ENCODE measurements at regions not wholly inside any gene's neighbourhood (a gene's known extent, or its start where the extent isn't known, plus 50 kb on each side); places are given as distances from the start of the nearest gene placed in this dataset.
A peak's percentile ranks its signal among the peaks of the same experiment; 100 is the strongest.

GRCh38 chr13:91184244-91184926, 163.1 kb upstream of the MIR17HG start:
- Histone ChIP-seq H3K27me3 (peaks cover 0 to 13% (median 0%) of the 10 kb centered on the region in 7 donors), H3K36me3 (no peaks in the 10 kb centered on the region), H3K27ac (no peak overlapping the region), H3K4me3 (no peak overlapping the region), H3K4me1 (no peaks in the 10 kb centered on the region), H3K9me3 (no peaks in the 10 kb centered on the region)
- no peak for TF ChIP-seq CTCF (IDR thresholded peaks at IDR 0.05)
- 35 to 41% methylated on average over 6 of the region's 6 CpGs for WGBS, 2 donors
- no peak for DNase-seq
- intact Hi-C loops (cut with DNase I): loop anchor here in 7 of 10 donors (2.0 to 10.0 kb wide), 5 partner anchors 47 to 52 kb away; no protein-coding TSS in a partner anchor
- ATAC-seq: no peak

- no peak for DNase-seq
- TF ChIP-seq CTCF (IDR thresholded peaks at IDR 0.05): peak in 7 of 9 donors; percentile 26 to 54 (median 39)
- Histone ChIP-seq H3K4me1 (no peaks in the 10 kb centered on the region), H3K9me3 (no peaks in the 10 kb centered on the region), H3K27ac (no peak overlapping the region), H3K27me3 (peaks cover 0 to 13% (median 0%) of the 10 kb centered on the region in 7 donors), H3K4me3 (no peak overlapping the region), H3K36me3 (no peaks in the 10 kb centered on the region)
- ATAC-seq: peak in 1 of 8 donors; percentile 55
- 14 to 16% methylated on average over 2 of the region's 2 CpGs for WGBS, 2 donors
- intact Hi-C loops (cut with DNase I): loop anchor here in 5 of 10 donors (1.0 to 10.0 kb wide), 5 partner anchors 48 to 53 kb away; no protein-coding TSS in a partner anchor
Measured at GRCh38 chr13:91185294-91185863, 162.1 kb upstream of the MIR17HG start.

- H3K4me3 ChIP-seq: no peak overlapping the region
- ATAC-seq (no peak), DNase-seq (no peak)
- H3K9me3 ChIP-seq: no peaks in the 10 kb centered on the region
- H3K36me3 ChIP-seq: no peaks in the 10 kb centered on the region
- intact Hi-C loops (cut with DNase I): loop anchor here in 2 of 10 donors (5.0 to 10.0 kb wide), 2 partner anchors 50 to 53 kb away; no protein-coding TSS in a partner anchor
- no peak overlapping the region for H3K27ac ChIP-seq
- H3K4me1 ChIP-seq: no peaks in the 10 kb centered on the region
- TF ChIP-seq CTCF (IDR thresholded peaks at IDR 0.05): no peak
- H3K27me3 ChIP-seq: peaks cover 0 to 13% (median 0%) of the 10 kb centered on the region in 7 donors
Measured at GRCh38 chr13:91187522-91187921, 160.0 kb upstream of the MIR17HG start.

- Histone ChIP-seq H3K36me3 (no peaks in the 10 kb centered on the region), H3K4me1 (no peaks in the 10 kb centered on the region), H3K9me3 (no peaks in the 10 kb centered on the region), H3K4me3 (no peak overlapping the region), H3K27ac (no peak overlapping the region), H3K27me3 (no peaks in the 10 kb centered on the region)
- intact Hi-C loops (cut with DNase I): loop anchor here in 2 of 10 donors (5.0 to 10.0 kb wide), 2 partner anchors 52 to 55 kb away; no protein-coding TSS in a partner anchor
- 82 to 86% methylated on average over 3 of the region's 3 CpGs for WGBS, 2 donors
- ATAC-seq (no peak), DNase-seq (no peak)
- no peak for TF ChIP-seq CTCF (IDR thresholded peaks at IDR 0.05)
Measured at GRCh38 chr13:91189506-91189905, 158.0 kb upstream of the MIR17HG start.

All from heart right ventricle (tissue), 16 donors.